GM12872 (cell line): ENCODE measurements at regions not wholly inside any gene's neighbourhood (a gene's known extent, or its start where the extent isn't known, plus 50 kb on each side); places are given as distances from the start of the nearest gene placed in this dataset.

ENCODE experiments used
- CTCF ChIP-seq: IDR thresholded peaks from 3 replicates; pipeline ENCODE4 v1.5.1; 2011; ENCODE audit warnings: low read depth, mild to moderate bottlenecking, low read length, moderate library complexity; ENCODE audit not compliant: insufficient read depth

- no peak for TF ChIP-seq CTCF
These were observed 177.8 kb upstream of the USP15 start for GRCh38 chr12:62082448-62082847.

- no peak for TF ChIP-seq CTCF
These were observed 162.1 kb upstream of the USP15 start for GRCh38 chr12:62098132-62098531.

GRCh38 chr12:62103748-62104147, 156.5 kb upstream of the USP15 start:
- TF ChIP-seq CTCF: no peak

GRCh38 chr12:62106547-62107185, 153.5 kb upstream of the USP15 start:
- no peak for TF ChIP-seq CTCF

GRCh38 chr12:62113366-62114011, 146.7 kb upstream of the USP15 start:
- TF ChIP-seq CTCF: no peak

- TF ChIP-seq CTCF: no peak
These were observed 143.2 kb upstream of the USP15 start for GRCh38 chr12:62116986-62117385.

- peak; percentile 81 for TF ChIP-seq CTCF
These were observed 136.4 kb upstream of the USP15 start for GRCh38 chr12:62123721-62124203.
